A549 (cell line): ENCODE measurements at regions not wholly inside any gene's neighbourhood (a gene's known extent, or its start where the extent isn't known, plus 50 kb on each side); places are given as distances from the start of the nearest gene placed in this dataset.

ENCODE experiments used
- ATAC-seq, 2 experiments: fragments of 200-7000 bp in 1 of 2; fragments of >200 bp in 1 of 2; cut with Nextera tagmentation in 1 of 2; cut with Tn5 transposase in 1 of 2; 3 replicates each; pipeline versions ENCODE4 v1.8.0 to v1.9.1; 2018 to 2020; ENCODE audit warnings: mild to moderate bottlenecking in 1 of 2, moderate library complexity in 1 of 2
- CTCF ChIA-PET: fragments of 300-600 bp; sonication (Branson Sonifier 250); formaldehyde crosslinking; extraction: SDS; loops from one replicate; lab custom pipeline; 2021; ENCODE audit warnings: antibody characterized with exemption, inconsistent platforms; lab: Yijun Ruan, JAX
- POLR2A ChIA-PET: fragments of 350-600 bp; formaldehyde crosslinking; extraction: SDS; loops from one replicate; lab custom pipeline; 2021; ENCODE audit warnings: antibody characterized with exemption, inconsistent platforms; lab: Yijun Ruan, JAX
- DNase-seq, 2 experiments: peaks; one replicate each; pipeline versions ENCODE4 v3.0.0 to v3.0.0-alpha.2; 2011 to 2016; ENCODE audit warnings: low read depth in 1 of 2, low spot score in 1 of 2
- FAIRE-seq: peaks from 2 replicates; lab custom pipeline; 2011; peaks lifted over from hg19 to GRCh38; lab: Jason Lieb, UNC
- H3K27ac ChIP-seq, 2 experiments: fragments of >200 bp; sonication (Bioruptor Twin); formaldehyde crosslinking; 3 replicates each; pipeline ENCODE4 v1.5.1; 2016 to 2017
- H3K4me1 ChIP-seq: fragments of >200 bp; sonication (Bioruptor Twin); formaldehyde crosslinking; 3 replicates; pipeline ENCODE4 v1.6.1; 2016
- H3K4me2 ChIP-seq: fragments of >200 bp; sonication (Bioruptor Twin); formaldehyde crosslinking; 3 replicates; pipeline ENCODE4 v1.6.1; 2016
- H3K4me3 ChIP-seq: fragments of >200 bp; sonication (Bioruptor Twin); formaldehyde crosslinking; 3 replicates; pipeline ENCODE4 v1.5.1; 2016
- H3K9me3 ChIP-seq: fragments of >200 bp; sonication (Bioruptor Twin); formaldehyde crosslinking; 3 replicates; pipeline ENCODE4 v1.6.1; 2016
- ATOH8 ChIP-seq: fragments of 250-450 bp; sonication (Bioruptor Pico); IDR thresholded peaks from 2 replicates; pipeline ENCODE4 v1.5.0; 2020; ENCODE audit warnings: low read depth, mild to moderate bottlenecking, moderate library complexity
- CBX2 ChIP-seq: fragments of 200-600 bp; sonication (generic); IDR thresholded peaks from 2 replicates; pipeline ENCODE4 v1.6.1; 2016; ENCODE audit warnings: low read depth, mild to moderate bottlenecking, borderline replicate concordance
- CBX8 ChIP-seq: fragments of 200-600 bp; sonication (generic); IDR thresholded peaks from 2 replicates; pipeline ENCODE4 v1.6.1; 2016
- EHF ChIP-seq: fragments of 250-450 bp; sonication (Bioruptor Pico); IDR thresholded peaks from 2 replicates; pipeline ENCODE4 v1.5.0; 2020; ENCODE audit warnings: mild to moderate bottlenecking
- EHMT2 ChIP-seq: fragments of 200-600 bp; sonication (generic); IDR thresholded peaks from 2 replicates; pipeline ENCODE4 v1.6.1; 2016; ENCODE audit warnings: antibody characterized with exemption, low read depth, mild to moderate bottlenecking, moderate library complexity
- EP300 ChIP-seq, 2 experiments: fragments of >200 bp; sonication (Bioruptor Twin); formaldehyde crosslinking; IDR thresholded peaks; 2 replicates in 1 of 2; 3 replicates in 1 of 2; pipeline ENCODE4 v1.6.1; 2016 to 2017
- ESRRA ChIP-seq: fragments of 150-350 bp; IDR thresholded peaks from 2 replicates; pipeline ENCODE4 v1.6.1; 2014; ENCODE audit warnings: mild to moderate bottlenecking, low read length, borderline replicate concordance
- FOSB ChIP-seq: fragments of 250-450 bp; sonication (Bioruptor Pico); IDR thresholded peaks from 2 replicates; pipeline ENCODE4 v1.5.0; 2020; ENCODE audit warnings: mild to moderate bottlenecking, moderate library complexity
- FOSL2 ChIP-seq, 2 experiments: fragments of 450-650 bp in 1 of 2; fragments of >200 bp in 1 of 2; sonication (Bioruptor Twin) in 1 of 2; formaldehyde crosslinking; IDR thresholded peaks; 2 replicates each; pipeline versions ENCODE4 v1.5.0 to v1.6.1; 2016 to 2020; ENCODE audit warnings: mild to moderate bottlenecking in 1 of 2, moderate library complexity in 1 of 2
- FOXS1 ChIP-seq: fragments of 250-450 bp; sonication (Bioruptor Pico); IDR thresholded peaks from 2 replicates; pipeline ENCODE4 v1.5.0; 2020; ENCODE audit warnings: mild to moderate bottlenecking, moderate library complexity
- HDAC2 ChIP-seq: fragments of 200-600 bp; sonication (generic); IDR thresholded peaks from 2 replicates; pipeline ENCODE4 v1.6.1; 2016
- HOXA7 ChIP-seq: fragments of 250-450 bp; sonication (Bioruptor Pico); IDR thresholded peaks from 2 replicates; pipeline ENCODE4 v1.5.0; 2020; ENCODE audit warnings: mild to moderate bottlenecking, moderate library complexity
- KDM1A ChIP-seq: fragments of 200-600 bp; sonication (generic); IDR thresholded peaks from 2 replicates; pipeline ENCODE4 v1.6.1; 2016; ENCODE audit warnings: low read depth, mild to moderate bottlenecking
- KDM5A ChIP-seq: fragments of 200-600 bp; sonication (generic); IDR thresholded peaks from 2 replicates; pipeline ENCODE4 v1.6.1; 2016; ENCODE audit warnings: antibody characterized with exemption, mild to moderate bottlenecking
- MAFK ChIP-seq: fragments of 450-650 bp; IDR thresholded peaks from 2 replicates; pipeline ENCODE4 v1.6.1; 2014; ENCODE audit not compliant: partially characterized antibody
- PHF8 ChIP-seq: fragments of 200-600 bp; sonication (generic); IDR thresholded peaks from 2 replicates; pipeline ENCODE4 v1.6.1; 2016; ENCODE audit warnings: low read depth, mild to moderate bottlenecking, antibody characterized with exemption, moderate library complexity, borderline replicate concordance
- POLR2A ChIP-seq: IDR thresholded peaks from 2 replicates; pipeline ENCODE4 v1.6.1; 2012; ENCODE audit warnings: mild to moderate bottlenecking, low read length
- RAD21 ChIP-seq, 2 experiments: fragments of >200 bp in 1 of 2; sonication (Bioruptor Twin) in 1 of 2; formaldehyde crosslinking in 1 of 2; IDR thresholded peaks in 1 of 2; conservative IDR thresholded peaks in 1 of 2; 2 replicates in 1 of 2; 3 replicates in 1 of 2; pipeline ENCODE4 v1.6.1; 2012 to 2018; ENCODE audit warnings: inconsistent platforms in 1 of 2
- RARB ChIP-seq: fragments of 250-450 bp; sonication (Bioruptor Pico); IDR thresholded peaks from 2 replicates; pipeline ENCODE4 v1.8.0; 2021; ENCODE audit warnings: mild to moderate bottlenecking, moderate library complexity
- RCOR1 ChIP-seq: fragments of 150-350 bp; IDR thresholded peaks from 2 replicates; pipeline ENCODE4 v1.6.1; 2014; ENCODE audit warnings: antibody characterized with exemption, low read length, low read depth
- TP53 ChIP-seq: fragments of 250-450 bp; sonication (Bioruptor Pico); IDR thresholded peaks from 2 replicates; pipeline ENCODE4 v1.5.0; 2021; ENCODE audit warnings: mild to moderate bottlenecking, moderate library complexity
- ZFP36 ChIP-seq: fragments of 450-650 bp; IDR thresholded peaks from 2 replicates; pipeline ENCODE4 v1.6.1; 2014; ENCODE audit warnings: borderline replicate concordance; ENCODE audit not compliant: partially characterized antibody
- ZNF302 ChIP-seq: fragments of 250-450 bp; sonication (Bioruptor Pico); IDR thresholded peaks from 2 replicates; pipeline ENCODE4 v1.9.0; 2021; ENCODE audit warnings: inconsistent platforms, mild to moderate bottlenecking, moderate library complexity
- ZSCAN20 ChIP-seq: fragments of 250-450 bp; sonication (Bioruptor Pico); IDR thresholded peaks from 2 replicates; pipeline ENCODE4 v1.8.0; 2022; ENCODE audit warnings: mild to moderate bottlenecking, moderate library complexity
- WGBS: methylation state at CpG from one replicate; pipeline ENCODE4 v1.1.6; 2017; ENCODE audit errors: missing lambda C conversion rate; 5-methylcytosine and 5-hydroxymethylcytosine counted together
- TF ChIP-seq, protein P1 (sequence below): IDR thresholded peaks from 2 replicates; pipeline ENCODE4 v1.6.1; 2012
- TF ChIP-seq, protein P2 (sequence below): fragments of >200 bp; sonication (Bioruptor Twin); formaldehyde crosslinking; IDR thresholded peaks from 3 replicates; pipeline ENCODE4 v1.5.1; 2016

DNA sequence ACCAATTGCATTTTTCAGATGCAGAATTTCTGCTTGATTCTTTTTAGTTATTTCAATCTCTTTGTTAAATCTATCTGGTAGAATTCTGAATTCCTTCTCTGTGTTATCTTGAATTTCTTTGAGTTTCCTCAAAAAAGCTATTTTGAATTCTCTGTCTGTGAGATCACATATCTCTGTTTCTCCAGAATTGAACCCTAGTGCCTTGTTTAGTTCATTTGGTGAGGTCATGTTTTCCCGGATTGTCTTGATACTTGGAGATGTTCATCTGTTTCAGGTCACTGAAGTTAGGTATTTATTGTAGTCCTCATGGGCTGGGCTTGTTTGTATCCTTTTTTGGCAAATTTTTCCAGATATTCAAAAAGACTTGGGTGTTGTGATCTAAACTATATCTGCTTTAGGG is 202.9 kb upstream of the SERP2 start:
- TF ChIP-seq EHF (CRISPR knock-in tag) (no peak), ESRRA (no peak), ZNF302 (CRISPR knock-in tag) (no peak), HDAC2 (no peak), CBX2 (no peak), EP300 (IDR thresholded peaks at IDR 0.05) (no peak), FOSB (no peak), KDM1A (no peak), RARB (CRISPR knock-in tag) (no peak)
- TF ChIP-seq, protein P1, sequence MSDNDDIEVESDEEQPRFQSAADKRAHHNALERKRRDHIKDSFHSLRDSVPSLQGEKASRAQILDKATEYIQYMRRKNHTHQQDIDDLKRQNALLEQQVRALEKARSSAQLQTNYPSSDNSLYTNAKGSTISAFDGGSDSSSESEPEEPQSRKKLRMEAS: no peak
- TF ChIP-seq, protein P2, sequence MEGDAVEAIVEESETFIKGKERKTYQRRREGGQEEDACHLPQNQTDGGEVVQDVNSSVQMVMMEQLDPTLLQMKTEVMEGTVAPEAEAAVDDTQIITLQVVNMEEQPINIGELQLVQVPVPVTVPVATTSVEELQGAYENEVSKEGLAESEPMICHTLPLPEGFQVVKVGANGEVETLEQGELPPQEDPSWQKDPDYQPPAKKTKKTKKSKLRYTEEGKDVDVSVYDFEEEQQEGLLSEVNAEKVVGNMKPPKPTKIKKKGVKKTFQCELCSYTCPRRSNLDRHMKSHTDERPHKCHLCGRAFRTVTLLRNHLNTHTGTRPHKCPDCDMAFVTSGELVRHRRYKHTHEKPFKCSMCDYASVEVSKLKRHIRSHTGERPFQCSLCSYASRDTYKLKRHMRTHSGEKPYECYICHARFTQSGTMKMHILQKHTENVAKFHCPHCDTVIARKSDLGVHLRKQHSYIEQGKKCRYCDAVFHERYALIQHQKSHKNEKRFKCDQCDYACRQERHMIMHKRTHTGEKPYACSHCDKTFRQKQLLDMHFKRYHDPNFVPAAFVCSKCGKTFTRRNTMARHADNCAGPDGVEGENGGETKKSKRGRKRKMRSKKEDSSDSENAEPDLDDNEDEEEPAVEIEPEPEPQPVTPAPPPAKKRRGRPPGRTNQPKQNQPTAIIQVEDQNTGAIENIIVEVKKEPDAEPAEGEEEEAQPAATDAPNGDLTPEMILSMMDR: no peak
- TF ChIP-seq, all 56 proteins: peak for 0
- H3K27ac ChIP-seq: no peak overlapping the region
- peaks cover 11% of the 10 kb centered on the region for H3K4me1 ChIP-seq
- WGBS: 90% methylated on average over 1 of the region's 1 CpG
- no peak overlapping the region for H3K4me2 ChIP-seq
- POLR2A ChIA-PET: no interaction called here
- no peak for DNase-seq
- CTCF ChIA-PET: no interaction called here
- peaks cover 7% of the 10 kb centered on the region; the same call in 1 of the 3 replicates for H3K9me3 ChIP-seq
- FAIRE-seq: no peak
- H3K4me3 ChIP-seq: no peak overlapping the region
- ATAC-seq: no peak

DNA sequence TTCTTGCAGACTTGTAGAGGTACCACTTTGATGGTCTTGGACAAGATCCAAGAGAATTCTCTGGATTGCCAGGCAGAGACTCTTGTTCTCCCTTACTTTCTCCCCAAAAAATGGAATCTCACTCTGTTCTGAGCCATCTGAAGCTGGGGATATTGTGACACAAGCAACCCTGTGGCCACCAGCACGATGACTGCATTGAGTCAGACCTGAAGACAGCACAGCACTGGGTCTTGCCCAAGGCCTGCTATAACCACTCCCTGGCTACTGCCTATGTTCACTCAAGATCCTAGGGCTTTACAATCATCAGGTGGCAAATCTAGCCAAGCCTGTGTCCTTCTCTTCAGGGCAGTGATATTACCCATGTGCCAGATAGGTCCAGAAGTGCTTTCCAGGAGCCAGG is 202.5 kb upstream of the SERP2 start:
- no peak overlapping the region for H3K4me2 ChIP-seq
- 55% methylated on average over 1 of the region's 1 CpG for WGBS
- no peak overlapping the region for H3K4me3 ChIP-seq
- POLR2A ChIA-PET: no interaction called here
- no peak for DNase-seq
- H3K9me3 ChIP-seq: peaks cover 7% of the 10 kb centered on the region; the same call in 1 of the 3 replicates
- no peak for ATAC-seq
- H3K4me1 ChIP-seq: peaks cover 11% of the 10 kb centered on the region
- TF ChIP-seq EP300 (IDR thresholded peaks at IDR 0.05) (no peak), FOSL2 (IDR thresholded peaks at IDR 0.05) (no peak), FOSL2 (CRISPR knock-in tag; IDR thresholded peaks at IDR 0.05) (no peak), POLR2A (no peak), HDAC2 (no peak), ZFP36 (no peak), KDM5A (no peak), RARB (CRISPR knock-in tag) (no peak), MAFK (no peak)
- TF ChIP-seq, all 56 proteins: peak for 0
- no peak overlapping the region; a peak in 1 of 6 replicates for H3K27ac ChIP-seq
- CTCF ChIA-PET: no interaction called here
- FAIRE-seq: no peak

DNA sequence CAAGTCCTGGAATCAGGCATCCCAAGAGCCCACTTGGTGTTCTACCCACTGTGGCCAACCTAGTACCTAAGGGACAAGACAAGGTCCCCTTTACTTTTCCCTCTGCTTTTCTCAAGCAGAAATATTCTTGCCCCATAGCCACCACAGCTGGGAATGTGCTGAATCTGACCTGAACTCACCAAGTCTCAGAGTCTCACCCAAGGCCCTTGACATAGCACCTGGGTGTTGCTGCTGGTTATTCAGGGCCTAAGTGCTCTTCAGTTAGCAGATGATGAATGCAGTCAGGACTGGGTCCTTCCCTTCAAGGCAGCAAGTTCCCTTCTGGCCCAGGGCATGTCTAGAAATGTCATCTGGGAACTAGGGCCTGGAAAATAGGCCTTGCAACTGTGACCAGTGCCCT is 201.8 kb upstream of the SERP2 start:
- ChIA-PET CTCF (no interaction called here), POLR2A (no interaction called here)
- no peak overlapping the region for H3K4me2 ChIP-seq
- peaks cover 11% of the 10 kb centered on the region for H3K4me1 ChIP-seq
- no peak for TF ChIP-seq ZSCAN20 (CRISPR knock-in tag)
- no peak for TF ChIP-seq KDM1A
- no peak for TF ChIP-seq ATOH8 (CRISPR knock-in tag)
- TF ChIP-seq FOXS1 (CRISPR knock-in tag): no peak
- TF ChIP-seq TP53 (CRISPR knock-in tag): no peak
- no peak for TF ChIP-seq RAD21 (conservative IDR thresholded peaks at IDR 0.05 in 1 of 2, IDR thresholded peaks at IDR 0.05 in 1 of 2)
- no peak for TF ChIP-seq RCOR1
- TF ChIP-seq EHMT2: no peak
- no peak for TF ChIP-seq POLR2A
- no peak for TF ChIP-seq CBX8
- TF ChIP-seq, protein P1: no peak
- TF ChIP-seq MAFK: no peak
- TF ChIP-seq PHF8: no peak
- no peak for TF ChIP-seq HOXA7 (CRISPR knock-in tag)
- peak overlapping the region in 1 of 2 experiments; percentile 62; a peak in 1 of 6 replicates for H3K27ac ChIP-seq
- DNase-seq (no peak), FAIRE-seq (no peak), ATAC-seq (no peak)
- peaks cover 7% of the 10 kb centered on the region; the same call in 1 of the 3 replicates for H3K9me3 ChIP-seq
- H3K4me3 ChIP-seq: no peak overlapping the region
